H9 (cell line): ENCODE measurements at regions not wholly inside any gene's neighbourhood (a gene's known extent, or its start where the extent isn't known, plus 50 kb on each side); places are given as distances from the start of the nearest gene placed in this dataset.

Source experiments
- DNase-seq: peaks from one replicate; pipeline ENCODE4 v3.0.0-alpha.2; 2017
- H2AFZ ChIP-seq: one replicate; pipeline ENCODE4 v1.6.1; 2013; ENCODE audit warnings: mild to moderate bottlenecking, low read length, control low read depth, moderate library complexity
- H2AK5ac ChIP-seq: 2 replicates; pipeline ENCODE4 v1.6.1; 2013; ENCODE audit warnings: low read length, control low read depth, mixed read lengths; ENCODE audit not compliant: insufficient read length
- H2BK120ac ChIP-seq: one replicate; pipeline ENCODE4 v1.6.1; 2013; ENCODE audit warnings: low read depth, mild to moderate bottlenecking, low read length, control low read depth, inconsistent platforms; ENCODE audit not compliant: poor library complexity, severe bottlenecking
- H2BK12ac ChIP-seq: 2 replicates; pipeline ENCODE4 v1.6.1; 2013; ENCODE audit warnings: low read length, control low read depth, mixed read lengths, low read depth; ENCODE audit not compliant: insufficient read length
- H2BK15ac ChIP-seq: 2 replicates; pipeline ENCODE4 v1.6.1; 2013; ENCODE audit warnings: low read depth, low read length, control low read depth
- H2BK20ac ChIP-seq: one replicate; pipeline ENCODE4 v1.6.1; 2013; ENCODE audit warnings: low read depth, mild to moderate bottlenecking, low read length, control low read depth, inconsistent platforms; ENCODE audit not compliant: poor library complexity, severe bottlenecking
- H2BK5ac ChIP-seq: 2 replicates; pipeline ENCODE4 v1.6.1; 2013; ENCODE audit warnings: low read length, control low read depth, mixed read lengths; ENCODE audit not compliant: insufficient read length
- H3K14ac ChIP-seq: 2 replicates; pipeline ENCODE4 v1.6.1; 2013; ENCODE audit warnings: low read length, control low read depth; ENCODE audit not compliant: insufficient read depth
- H3K18ac ChIP-seq: 2 replicates; pipeline ENCODE4 v1.6.1; 2013; ENCODE audit warnings: low read depth, mild to moderate bottlenecking, mixed read lengths, low read length, control low read depth; ENCODE audit not compliant: insufficient read length
- H3K23ac ChIP-seq: 2 replicates; pipeline ENCODE4 v1.6.1; 2013; ENCODE audit warnings: low read length, control low read depth, mixed read lengths, low read depth; ENCODE audit not compliant: insufficient read length
- H3K23me2 ChIP-seq: 2 replicates; pipeline ENCODE4 v1.6.1; 2013; ENCODE audit warnings: low read depth, mild to moderate bottlenecking, mixed read lengths, low read length, control low read depth; ENCODE audit not compliant: insufficient read length, poor library complexity, severe bottlenecking
- H3K27ac ChIP-seq: 2 replicates; pipeline ENCODE4 v1.5.1; 2013; ENCODE audit warnings: low read length, control low read depth, mixed read lengths, low read depth; ENCODE audit not compliant: insufficient read length
- H3K27me3 ChIP-seq: 2 replicates; pipeline ENCODE4 v1.6.1; 2013; ENCODE audit warnings: low read length, control low read depth, inconsistent platforms; ENCODE audit not compliant: insufficient read depth
- H3K4ac ChIP-seq: 2 replicates; pipeline ENCODE4 v1.6.1; 2013; ENCODE audit warnings: low read depth, mild to moderate bottlenecking, control low read depth, inconsistent platforms, low read length, moderate library complexity
- H3K4me1 ChIP-seq: 2 replicates; pipeline ENCODE4 v1.6.1; 2013; ENCODE audit warnings: low read length, control low read depth, inconsistent platforms; ENCODE audit not compliant: insufficient read depth
- H3K4me2 ChIP-seq: 2 replicates; pipeline ENCODE4 v1.6.1; 2013; ENCODE audit warnings: low read length, control low read depth, mixed read lengths; ENCODE audit not compliant: insufficient read length, insufficient read depth
- H3K56ac ChIP-seq: 2 replicates; pipeline ENCODE4 v1.6.1; 2013; ENCODE audit warnings: low read depth, mild to moderate bottlenecking, mixed read lengths, low read length, control low read depth; ENCODE audit not compliant: insufficient read length
- H3K79me1 ChIP-seq: 2 replicates; pipeline ENCODE4 v1.6.1; 2013; ENCODE audit warnings: low read depth, mild to moderate bottlenecking, moderate library complexity, low read length, control low read depth, inconsistent platforms; ENCODE audit not compliant: insufficient read depth, poor library complexity, severe bottlenecking
- H3K79me2 ChIP-seq: 2 replicates; pipeline ENCODE4 v1.6.1; 2013; ENCODE audit warnings: low read length, control low read depth, inconsistent platforms; ENCODE audit not compliant: insufficient read depth
- H3K9ac ChIP-seq: 2 replicates; pipeline ENCODE4 v1.6.1; 2013; ENCODE audit warnings: low read length, control low read depth, mixed read lengths; ENCODE audit not compliant: insufficient read length; ENCODE audit errors: extremely low read depth
- H3K9me3 ChIP-seq: one replicate; pipeline ENCODE4 v1.6.1; 2013; ENCODE audit warnings: low read depth, low read length, inconsistent platforms; ENCODE audit not compliant: control insufficient read depth
- H3T11ph ChIP-seq: one replicate; pipeline ENCODE4 v1.6.1; 2013; ENCODE audit warnings: mild to moderate bottlenecking, low read length, control low read depth, inconsistent platforms
- H4K20me1 ChIP-seq: one replicate; pipeline ENCODE4 v1.6.1; 2013; ENCODE audit not compliant: control insufficient read depth, insufficient read length, insufficient read depth
- H4K5ac ChIP-seq: 2 replicates; pipeline ENCODE4 v1.6.1; 2013; ENCODE audit warnings: low read depth, mild to moderate bottlenecking, mixed read lengths, low read length, control low read depth; ENCODE audit not compliant: insufficient read length
- H4K8ac ChIP-seq: replicated peaks from 2 replicates; pipeline ENCODE4 v1.6.1; 2013; ENCODE audit warnings: low read length, control low read depth, mixed read lengths, low read depth; ENCODE audit not compliant: insufficient read length
- H4K91ac ChIP-seq: 2 replicates; pipeline ENCODE4 v1.6.1; 2013; ENCODE audit warnings: low read depth, mild to moderate bottlenecking, moderate library complexity, mixed read lengths, low read length, control low read depth; ENCODE audit not compliant: insufficient read length
- H3K27ac Mint-ChIP-seq, 3 experiments: 2 replicates in 2 of 3; 3 replicates in 1 of 3; pipeline ENCODE4 v1.8.0; 2020 to 2021; ENCODE audit warnings: mixed read lengths in 3 of 3, mild to moderate bottlenecking in 1 of 3, moderate library complexity in 1 of 3
- H3K27me3 Mint-ChIP-seq: 2 replicates; pipeline ENCODE4 v1.8.0; 2021; ENCODE audit warnings: low read depth, mild to moderate bottlenecking, moderate library complexity, mixed read lengths
- H3K36me3 Mint-ChIP-seq, 3 experiments: 2 replicates in 2 of 3; 3 replicates in 1 of 3; pipeline ENCODE4 v1.8.0; 2020 to 2021; ENCODE audit warnings: low read depth in 3 of 3, mixed read lengths in 3 of 3; ENCODE audit not compliant: insufficient read depth in 1 of 3
- H3K4me1 Mint-ChIP-seq, 2 experiments: 2 replicates each; pipeline ENCODE4 v1.8.0; 2020; ENCODE audit warnings: mixed read lengths in 2 of 2
- H3K4me3 Mint-ChIP-seq, 2 experiments: 2 replicates in 1 of 2; 3 replicates in 1 of 2; pipeline ENCODE4 v1.8.0; 2020 to 2021; ENCODE audit warnings: mild to moderate bottlenecking in 2 of 2, mixed read lengths in 2 of 2, moderate library complexity in 1 of 2
- H3K9me3 Mint-ChIP-seq, 2 experiments: 2 replicates in 1 of 2; 3 replicates in 1 of 2; pipeline ENCODE4 v1.8.0; 2020; ENCODE audit warnings: mild to moderate bottlenecking in 2 of 2, mixed read lengths in 2 of 2, moderate library complexity in 1 of 2
- CTCF ChIP-seq: fragments of 200-600 bp; sonication (generic); conservative IDR thresholded peaks from 3 replicates; pipeline ENCODE4 v1.8.0; 2021; ENCODE audit warnings: antibody characterized with exemption, mild to moderate bottlenecking
- WGBS: extraction: QIAGEN DNeasy Blood & Tissue Kit; methylation state at CpG from one replicate; pipeline ENCODE4 v1.1.7; 2013; ENCODE audit warnings: missing lambda C conversion rate, low lambda C conversion rate, mixed read lengths; ENCODE audit not compliant: insufficient read length; ENCODE audit errors: extremely low coverage; 5-methylcytosine and 5-hydroxymethylcytosine counted together

- Histone ChIP-seq H2AK5ac (no peak overlapping the region), H3K9me3 (no peaks in the 10 kb centered on the region), H3K23me2 (no peaks in the 10 kb centered on the region), H2BK15ac (no peak overlapping the region), H3K4ac (no peak overlapping the region), H3K23ac (no peak overlapping the region), H4K91ac (no peak overlapping the region), H2BK120ac (no peak overlapping the region), H3K4me2 (no peak overlapping the region), H3K27me3 (no peaks in the 10 kb centered on the region), H3K9ac (no peak overlapping the region), H3K4me1 (no peaks in the 10 kb centered on the region), H3K18ac (no peak overlapping the region), H2BK5ac (no peak overlapping the region), H4K8ac (no peak overlapping the region), H4K20me1 (no peaks in the 10 kb centered on the region), H3K27ac (no peak overlapping the region), H2BK20ac (no peak overlapping the region), H2AFZ (no peak overlapping the region), H4K5ac (no peak overlapping the region), H3T11ph (no peak overlapping the region), H3K14ac (no peak overlapping the region), H3K79me1 (no peaks in the 10 kb centered on the region), H3K79me2 (no peaks in the 10 kb centered on the region), H2BK12ac (no peak overlapping the region), H3K56ac (no peak overlapping the region)
- H3K4me1 Mint-ChIP-seq: no peaks in the 10 kb centered on the region
- TF ChIP-seq CTCF: no peak
- H3K9me3 Mint-ChIP-seq: no peaks in the 10 kb centered on the region
- DNase-seq: no peak
- no peak overlapping the region; a peak in 1 of 7 replicates for H3K27ac Mint-ChIP-seq
- H3K4me3 Mint-ChIP-seq: no peak overlapping the region
- H3K36me3 Mint-ChIP-seq: no peaks in the 10 kb centered on the region
- WGBS: no CpG with 5 or more reads among the region's 4 CpGs
- H3K27me3 Mint-ChIP-seq: peaks cover 11% of the 10 kb centered on the region
Measured at GRCh38 chr15:98207928-98208327, 247.4 kb downstream of the ARRDC4 start.
